ENCODE measurements at regions not wholly inside any gene's neighbourhood (a gene's known extent, or its start where the extent isn't known, plus 50 kb on each side); places are given as distances from the start of the nearest gene placed in this dataset.
A peak's percentile ranks its signal among the peaks of the same experiment; 100 is the strongest.

DNA sequence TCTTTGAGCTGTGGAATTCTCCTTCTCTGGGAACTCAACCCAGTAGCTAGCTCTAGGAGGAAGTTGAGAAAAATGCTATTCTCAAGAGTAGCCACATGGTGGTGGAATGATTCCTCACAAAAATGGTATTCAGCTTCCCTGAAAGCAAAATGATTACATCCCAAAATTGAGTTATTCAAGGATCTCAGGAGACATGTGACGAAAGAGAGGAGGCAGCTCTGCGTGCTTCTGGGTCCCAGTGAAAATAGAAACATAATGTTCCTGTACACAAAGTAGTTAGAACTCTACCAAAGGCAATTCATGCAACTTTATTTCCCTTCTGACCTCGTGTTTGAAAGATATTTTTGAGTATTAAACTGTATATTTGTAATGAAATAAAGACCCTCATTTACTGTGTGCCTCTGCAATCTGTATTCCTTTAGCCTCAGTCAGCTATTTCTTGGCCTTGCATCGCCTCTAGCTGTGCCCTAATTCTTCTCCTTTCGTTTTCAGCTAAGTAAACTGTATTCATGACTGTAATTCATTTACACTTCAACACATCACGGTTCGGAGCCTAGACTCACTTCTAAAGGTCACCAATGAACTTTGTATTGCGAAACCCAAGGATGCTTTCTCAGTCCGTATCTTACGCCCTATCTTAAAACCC is 167.3 kb downstream of the FASLG start:
- TF ChIP-seq CTCF (IDR thresholded peaks at IDR 0.05; ENCODE audit: borderline replicate concordance, control extremely low read depth, extremely low read depth, insufficient read depth, missing control alignments) = peak; percentile 26
- DNase-seq (ENCODE audit: low spot score) = no peak
- in situ Hi-C loops (cut with MboI; ENCODE audit: low sequenced_read_pairs, unreplicated experiment) = no loop called here

DNA sequence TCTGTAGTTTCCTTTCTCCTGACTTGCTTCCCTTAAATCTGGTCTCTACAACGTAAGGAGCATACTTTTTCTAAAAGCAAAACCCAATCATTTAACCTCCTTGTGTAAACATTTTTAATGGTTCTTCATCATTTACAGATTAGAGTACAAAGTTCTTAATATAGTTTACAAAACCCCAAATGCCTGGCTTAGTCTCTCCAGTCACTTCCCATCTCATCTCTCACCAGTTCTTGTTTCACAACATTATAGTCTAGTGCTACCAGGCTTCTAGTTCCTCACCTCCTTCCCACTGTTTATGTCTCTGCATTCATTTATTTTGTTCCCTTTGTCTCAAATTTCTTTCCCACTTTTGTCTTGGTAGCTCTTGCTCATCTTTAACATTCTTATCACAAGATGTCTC is 168.4 kb downstream of the FASLG start:
- TF ChIP-seq CTCF (IDR thresholded peaks at IDR 0.05; ENCODE audit: borderline replicate concordance, control extremely low read depth, extremely low read depth, insufficient read depth, missing control alignments) = no peak
- in situ Hi-C loops (cut with MboI; ENCODE audit: low sequenced_read_pairs, unreplicated experiment) = no loop called here
- no peak for DNase-seq (ENCODE audit: low spot score)

- no peak for DNase-seq (ENCODE audit: low spot score)
- in situ Hi-C loops (cut with MboI; ENCODE audit: low sequenced_read_pairs, unreplicated experiment) = no loop called here
Measured at GRCh38 chr1:172827841-172828240, 168.9 kb downstream of the FASLG start.

GRCh38 chr1:172832006-172832725 is 173.3 kb downstream of the FASLG start:
- no peak for DNase-seq (ENCODE audit: low spot score)
- in situ Hi-C loops (cut with MboI; ENCODE audit: low sequenced_read_pairs, unreplicated experiment) = no loop called here

More at GRCh38 chr1:172827841-172828240, 168.9 kb downstream of the FASLG start:
- TF ChIP-seq CTCF (IDR thresholded peaks at IDR 0.05; ENCODE audit: borderline replicate concordance, control extremely low read depth, extremely low read depth, insufficient read depth, missing control alignments) = no peak

GRCh38 chr1:172833954-172834353 is 175.1 kb downstream of the FASLG start:
- no peak for DNase-seq (ENCODE audit: low spot score)
- in situ Hi-C loops (cut with MboI; ENCODE audit: low sequenced_read_pairs, unreplicated experiment) = no loop called here
- TF ChIP-seq CTCF (IDR thresholded peaks at IDR 0.05; ENCODE audit: borderline replicate concordance, control extremely low read depth, extremely low read depth, insufficient read depth, missing control alignments) = no peak

More at GRCh38 chr1:172832006-172832725, 173.3 kb downstream of the FASLG start:
- no peak for TF ChIP-seq CTCF (IDR thresholded peaks at IDR 0.05; ENCODE audit: borderline replicate concordance, control extremely low read depth, extremely low read depth, insufficient read depth, missing control alignments)

DNA sequence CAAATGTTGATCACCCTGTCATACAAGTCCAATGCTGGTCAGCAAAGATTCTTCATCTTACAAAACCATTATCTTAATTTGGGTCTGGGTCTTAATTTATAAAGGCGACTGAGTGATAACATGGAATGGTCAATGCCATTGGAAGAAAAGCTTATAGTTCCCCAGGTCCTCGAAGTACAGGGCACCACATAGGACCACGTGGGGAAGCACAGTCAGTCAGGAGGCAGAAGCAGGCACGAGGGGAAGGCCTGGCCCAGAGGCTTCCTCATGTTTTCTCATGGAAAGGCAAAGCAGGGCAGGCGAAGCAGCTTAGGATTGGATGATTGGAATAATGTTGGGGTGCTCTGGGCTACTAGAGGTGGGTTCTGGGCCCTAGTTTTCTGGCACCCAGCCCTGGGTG is 175.7 kb downstream of the FASLG start:
- no peak for DNase-seq (ENCODE audit: low spot score)
- in situ Hi-C loops (cut with MboI; ENCODE audit: low sequenced_read_pairs, unreplicated experiment) = no loop called here
- TF ChIP-seq CTCF (IDR thresholded peaks at IDR 0.05; ENCODE audit: borderline replicate concordance, control extremely low read depth, extremely low read depth, insufficient read depth, missing control alignments) = no peak
